Occipital lobe (tissue), 2 donors: ENCODE measurements at regions not wholly inside any gene's neighbourhood (a gene's known extent, or its start where the extent isn't known, plus 50 kb on each side); places are given as distances from the start of the nearest gene placed in this dataset. TPM values are rescaled to one million over a fixed set of nuclear protein-coding genes. Genes with fewer than 3 reads are reported as not detected.
"Not testable (repeated sequence)": the region's sequence is repeated elsewhere in the genome, so short reads cannot be mapped to it uniquely, and the experiment has no call there.

ENCODE experiments used
- DNase-seq: peaks from one replicate; lab custom pipeline; 2025; lab: John Stamatoyannopoulos, UW
- small RNA-seq: library from RNA; depleted of rRNA; stranded (forward); fragments of <200 nt; gene quantifications from one replicate; pipeline ENCODE3, GENCODE V24; 2014

DNA sequence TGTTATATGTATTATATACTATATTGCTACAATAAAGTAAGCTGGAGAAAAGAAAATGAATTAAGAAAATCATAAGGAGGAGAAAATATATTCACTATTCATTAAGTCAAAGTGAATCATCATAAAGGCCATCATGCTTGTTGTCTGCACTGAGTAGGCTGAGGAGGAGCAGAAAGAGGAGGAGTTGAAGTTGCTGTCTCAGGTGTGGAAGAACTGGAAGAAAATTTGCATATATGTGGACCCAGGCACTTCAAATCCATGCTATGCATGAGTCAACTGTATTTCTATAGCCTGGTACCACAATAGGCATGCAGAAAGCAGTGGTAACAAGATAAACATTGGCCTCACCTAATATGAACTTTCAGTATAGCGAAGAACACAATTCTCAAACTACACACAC lies 135.9 kb upstream of the SGCG start:
- DNase-seq: no peak

DNA sequence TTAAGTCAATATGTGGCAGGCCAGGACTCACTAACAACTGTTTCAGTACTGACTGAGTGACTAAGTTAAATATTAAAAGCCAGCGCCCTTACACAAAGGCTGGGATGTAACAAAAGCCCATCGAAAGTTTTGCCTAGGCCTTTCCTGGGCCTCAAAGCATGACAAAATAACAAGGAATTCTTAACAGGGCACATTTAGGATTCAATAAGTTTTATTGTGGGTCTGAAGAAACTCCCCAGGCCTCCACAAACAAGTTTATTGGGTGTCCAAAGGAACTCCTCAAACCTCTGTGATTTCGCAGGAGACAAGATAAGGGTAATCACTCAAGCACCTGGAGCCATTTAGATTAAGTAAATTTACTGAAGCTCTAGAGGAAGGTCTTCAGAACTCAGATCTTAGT lies 130.7 kb upstream of the SGCG start:
- no peak for DNase-seq

DNA sequence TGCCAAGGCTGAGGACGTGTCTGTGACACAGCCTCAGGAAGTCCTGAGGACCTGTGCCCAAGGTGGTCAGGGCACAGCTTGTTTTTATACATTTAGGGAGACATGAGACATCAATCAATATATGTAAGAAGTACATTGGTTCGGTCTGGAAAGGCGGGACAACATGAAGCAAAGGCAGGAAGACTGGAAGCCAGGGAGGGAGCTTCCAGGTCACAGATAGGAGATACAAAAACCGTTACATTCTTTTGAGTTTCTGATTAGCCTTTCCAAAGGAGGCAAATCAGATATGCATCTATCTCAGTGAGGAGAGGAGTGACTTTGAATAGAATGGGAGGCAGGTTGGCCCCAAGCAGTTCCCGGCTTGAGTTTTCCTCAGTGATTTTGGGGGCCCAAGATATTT lies 127.1 kb upstream of the SGCG start:
- not testable (repeated sequence) for DNase-seq

DNA sequence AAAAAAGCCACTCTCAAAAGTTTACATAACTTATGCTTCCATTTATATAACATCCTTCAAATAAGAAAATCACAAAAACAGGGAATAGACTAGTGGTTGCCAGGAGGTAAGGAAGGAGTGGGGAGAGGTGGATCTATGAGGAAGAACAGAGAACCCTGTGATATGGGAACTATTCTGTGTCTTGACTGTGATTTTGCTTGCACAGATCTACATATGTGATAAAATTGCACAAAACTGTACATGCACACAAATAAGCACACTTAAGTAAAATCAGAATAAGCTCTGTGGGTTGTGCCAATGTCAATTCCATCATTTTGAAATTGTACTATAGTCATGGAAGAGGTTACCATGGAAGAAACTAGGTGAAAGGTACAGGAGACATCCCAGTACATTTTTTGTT lies 121.6 kb upstream of the SGCG start:
- DNase-seq: no peak

DNA sequence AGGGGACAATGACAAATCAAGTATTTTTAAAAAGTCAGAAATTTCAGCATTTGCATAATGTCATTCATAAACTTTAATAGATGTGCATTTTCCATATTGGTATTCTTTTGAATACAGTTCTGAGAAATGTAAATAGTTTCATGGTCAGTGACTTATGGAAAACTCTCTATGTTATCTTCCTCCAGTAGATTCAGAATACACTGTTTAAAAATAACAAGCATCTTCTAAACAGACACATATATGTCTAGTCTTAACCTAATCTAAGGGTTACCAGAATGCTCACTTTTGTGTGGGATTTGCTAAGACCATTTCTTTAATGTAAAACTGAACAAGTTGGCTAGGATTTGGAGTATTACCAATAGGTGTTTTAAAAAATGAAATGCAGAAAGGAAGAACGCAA lies 119.8 kb upstream of the SGCG start:
- no peak for DNase-seq

DNA sequence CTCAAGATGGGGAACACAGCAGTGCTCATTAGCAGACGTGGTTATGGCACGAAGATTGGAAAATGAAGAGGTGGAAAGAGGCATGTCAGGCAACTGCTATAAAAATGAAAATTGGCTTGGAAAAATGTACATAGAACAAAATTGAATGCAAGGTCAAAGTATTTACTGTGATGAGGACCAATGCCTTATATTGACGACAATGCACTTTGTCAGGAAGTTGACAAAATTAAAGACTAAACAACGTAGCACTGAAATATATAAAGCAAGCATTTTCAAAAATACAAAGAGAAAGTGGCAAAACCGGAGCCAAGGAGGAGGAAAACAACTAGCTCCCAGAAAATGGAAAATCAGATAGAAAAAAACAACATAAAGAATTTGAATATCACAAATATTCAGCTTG lies 113.7 kb upstream of the SGCG start:
- no peak for DNase-seq

DNA sequence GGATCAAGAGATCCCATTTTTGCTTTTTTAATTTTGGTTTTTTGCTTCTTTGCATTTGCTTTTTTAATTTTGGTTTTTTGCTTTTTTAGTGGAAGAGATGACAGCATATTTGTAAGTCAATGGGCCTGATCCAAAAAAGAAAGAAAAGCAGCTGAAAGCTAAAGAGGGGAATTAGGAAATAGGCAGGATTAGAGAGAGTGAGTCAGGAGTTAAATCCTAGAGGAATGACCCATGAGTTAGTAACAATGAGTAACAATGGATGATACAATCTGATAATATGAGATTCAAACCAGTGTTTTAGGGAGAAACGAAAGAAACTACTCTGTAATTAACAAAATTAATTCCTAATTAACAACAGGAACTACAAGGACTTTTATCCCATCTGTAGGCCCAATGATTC lies 111.2 kb upstream of the SGCG start:
- DNase-seq: no peak

DNA sequence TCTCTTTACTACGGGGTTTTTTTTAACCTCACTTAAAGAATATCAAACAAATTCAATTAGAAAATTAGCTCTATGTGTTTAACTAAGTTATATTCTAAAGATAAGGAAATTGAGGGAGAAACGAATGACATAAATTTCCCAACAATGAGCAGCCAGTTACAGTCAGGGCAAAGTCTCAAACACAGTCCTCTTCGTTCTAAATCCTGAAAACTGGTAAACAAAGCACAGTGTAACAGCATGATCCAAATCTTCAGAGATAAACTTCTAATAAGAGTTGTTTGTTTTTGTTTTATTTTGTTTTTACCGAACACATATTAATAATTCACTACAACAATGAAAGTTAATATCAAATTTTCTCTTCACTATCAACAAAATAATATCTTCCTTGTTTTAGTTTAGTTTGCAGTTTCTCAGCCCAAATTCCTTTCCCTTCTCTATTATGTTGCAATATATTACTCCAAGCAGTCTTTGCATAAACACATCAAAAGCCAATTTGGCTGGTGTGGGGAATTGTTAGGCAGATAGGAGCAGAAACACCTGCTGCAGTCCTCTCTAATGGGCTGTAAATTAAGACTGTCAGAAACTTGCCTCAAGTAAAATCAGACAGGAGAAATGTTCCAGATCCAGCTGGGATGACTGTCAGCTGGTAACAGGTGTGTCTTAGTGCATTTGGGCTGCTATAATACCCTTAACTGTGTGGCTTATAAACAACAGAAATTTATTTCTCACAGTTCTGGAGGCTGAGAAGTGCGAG lies 106.5 kb upstream of the SGCG start:
- DNase-seq: no peak

DNA sequence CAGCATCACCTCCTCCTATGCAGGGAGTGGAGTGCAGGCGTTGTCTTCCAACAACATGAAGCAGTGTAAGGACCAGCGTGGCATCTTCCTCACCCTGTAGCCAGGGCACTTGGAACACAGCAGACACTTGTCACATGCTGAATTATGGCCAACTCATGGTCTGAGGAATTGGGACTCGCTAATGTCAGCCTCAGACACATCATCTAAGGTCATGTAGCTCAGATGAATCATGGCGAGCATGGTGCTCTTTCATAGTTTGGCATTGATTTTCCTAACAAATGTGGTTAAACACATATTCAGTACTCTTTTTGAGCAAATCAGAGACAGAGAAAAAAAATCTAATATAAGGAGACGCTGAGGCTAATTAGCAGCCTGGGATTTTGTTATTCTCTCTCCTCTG lies 99.6 kb upstream of the SGCG start:
- DNase-seq: no peak

DNA sequence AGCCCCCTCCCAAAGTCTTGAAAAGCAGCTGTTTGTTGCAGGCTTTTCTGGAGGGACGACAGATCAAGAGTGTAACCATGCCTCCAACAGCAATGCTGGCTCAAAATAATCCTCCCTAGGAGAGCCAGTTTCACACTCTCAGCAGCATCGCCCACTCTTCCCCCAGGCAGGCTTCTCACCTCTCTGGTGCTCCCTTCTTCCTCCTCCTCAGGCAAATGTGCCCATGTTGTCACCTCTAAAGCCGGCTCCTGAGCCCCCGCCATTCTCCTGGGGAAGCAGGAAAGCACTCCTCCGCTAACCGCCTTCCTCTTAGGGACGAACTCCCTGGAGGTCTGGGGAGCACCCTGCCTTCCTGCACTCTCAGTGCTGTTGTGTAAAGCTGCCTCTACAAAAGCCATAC lies 98.9 kb upstream of the SGCG start:
- DNase-seq: peak; percentile 61

DNA sequence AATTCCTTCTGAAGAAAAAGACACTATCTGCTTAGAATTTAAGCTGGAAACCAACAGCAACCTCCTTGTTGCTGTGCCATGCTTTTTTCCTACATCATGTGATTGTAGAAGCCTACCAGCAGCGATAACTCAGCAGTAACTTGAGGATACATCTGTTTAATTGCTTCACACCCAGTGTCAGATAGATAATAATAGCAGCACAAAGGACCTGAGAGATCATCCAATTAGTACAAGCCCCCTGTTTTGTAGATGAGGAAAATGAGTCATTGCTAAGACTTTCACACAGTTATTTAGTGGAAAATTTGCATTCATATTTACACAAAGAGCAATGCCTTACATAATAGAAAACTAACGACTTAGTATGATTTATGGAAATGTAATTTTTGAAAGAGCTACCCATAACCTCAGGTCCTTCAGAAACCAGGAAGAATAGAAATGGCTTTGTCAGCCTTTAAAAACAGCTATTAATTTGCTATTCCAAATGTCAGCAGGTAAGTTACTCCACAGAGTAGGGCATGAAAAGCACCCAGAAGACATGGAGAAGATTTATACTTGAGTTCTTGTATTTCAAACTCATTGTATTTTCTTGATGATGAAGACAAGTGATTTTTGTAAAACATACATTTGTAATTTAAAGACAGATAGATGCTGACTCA lies 93.7 kb upstream of the SGCG start:
- no peak for DNase-seq

DNA sequence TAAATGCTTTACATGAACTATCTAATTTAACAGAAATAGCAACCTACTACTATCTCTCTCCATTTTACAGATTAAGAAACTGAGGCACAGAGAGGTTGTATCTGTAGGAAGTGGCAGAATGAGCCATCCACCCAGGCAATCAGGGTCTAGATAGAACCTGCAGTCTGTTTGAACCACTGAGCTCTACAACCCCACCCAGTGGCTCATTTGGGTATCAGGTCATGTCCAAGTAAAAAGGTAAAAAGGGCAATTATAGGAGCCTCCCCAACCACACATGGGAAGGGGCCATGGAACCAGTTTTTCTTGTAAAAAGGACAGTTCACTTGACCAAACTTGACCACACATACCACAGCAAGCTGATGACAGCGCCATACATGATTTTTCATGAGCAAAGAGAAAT lies 92.9 kb upstream of the SGCG start:
- no peak for DNase-seq

DNA sequence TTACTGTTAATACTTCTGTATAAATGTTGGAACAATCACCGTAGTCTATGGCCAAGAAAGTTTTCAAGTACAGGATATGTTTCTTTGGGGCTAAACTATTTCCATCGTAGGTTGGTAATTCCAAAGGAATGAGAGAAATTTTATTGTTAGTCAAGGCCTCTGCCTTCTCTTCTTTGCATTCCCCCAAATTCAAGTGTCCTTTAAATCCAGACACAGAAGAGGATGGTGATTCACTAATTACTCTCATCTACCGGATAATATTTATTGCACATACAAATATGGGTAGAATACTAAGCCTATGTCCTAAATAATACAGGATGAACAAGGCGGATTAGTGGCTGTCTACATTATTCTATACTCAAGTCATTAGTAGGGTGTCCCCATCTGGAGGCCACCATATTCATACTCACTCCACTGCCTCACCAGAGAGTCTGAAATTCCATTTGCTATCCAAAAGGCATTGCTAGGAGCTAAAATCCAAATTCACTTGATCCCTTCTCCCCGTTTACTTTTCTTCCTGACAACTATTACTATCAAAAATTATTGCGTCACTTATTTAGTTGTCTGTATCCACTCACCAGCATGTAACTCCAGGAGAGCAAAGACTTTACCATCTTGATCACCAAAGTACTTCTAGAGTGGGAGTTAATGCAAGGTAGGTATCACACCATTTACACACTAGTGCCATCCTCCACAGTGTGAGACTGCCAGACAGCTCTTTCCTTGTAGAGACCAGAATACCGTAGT lies 82.4 kb upstream of the SGCG start:
- no peak for DNase-seq

DNA sequence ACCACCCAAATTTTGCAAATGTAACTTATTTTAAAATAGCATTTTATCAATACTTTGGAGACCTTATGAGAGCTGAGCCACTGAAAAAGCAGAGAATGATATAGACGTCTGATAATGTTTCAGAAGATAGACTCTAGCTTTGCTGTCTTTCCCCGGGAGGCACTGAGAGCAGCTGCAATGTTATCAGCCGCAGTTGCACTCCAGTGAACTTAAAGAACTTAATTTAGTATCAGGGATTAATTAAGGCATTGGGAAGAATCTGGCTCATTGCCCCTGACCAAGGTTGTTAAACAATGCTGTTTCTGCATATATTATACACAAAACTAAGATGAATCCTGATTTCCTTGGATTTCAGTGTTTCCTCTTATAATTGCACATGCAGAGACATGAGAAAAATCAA lies 75.7 kb upstream of the SGCG start:
- DNase-seq: no peak

DNA sequence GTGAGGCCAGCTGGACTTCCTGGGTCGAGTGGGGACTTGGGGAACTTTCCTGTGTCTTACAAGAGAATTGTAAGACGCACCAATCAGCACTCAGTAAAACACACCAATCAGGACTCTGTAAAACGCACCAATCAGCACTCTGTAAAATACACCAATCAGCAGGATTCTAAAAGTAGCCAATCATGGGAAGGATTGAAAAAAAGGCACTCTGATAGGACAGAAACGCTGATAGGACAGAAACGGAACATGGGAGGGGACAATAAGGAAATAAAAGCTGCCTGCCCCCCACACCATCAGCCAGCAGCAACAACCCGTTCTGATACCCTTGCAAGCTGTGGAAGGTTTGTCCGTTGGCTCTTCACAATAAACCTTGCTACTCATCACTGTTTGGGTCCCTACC lies 73.1 kb upstream of the SGCG start:
- no peak for DNase-seq

DNA sequence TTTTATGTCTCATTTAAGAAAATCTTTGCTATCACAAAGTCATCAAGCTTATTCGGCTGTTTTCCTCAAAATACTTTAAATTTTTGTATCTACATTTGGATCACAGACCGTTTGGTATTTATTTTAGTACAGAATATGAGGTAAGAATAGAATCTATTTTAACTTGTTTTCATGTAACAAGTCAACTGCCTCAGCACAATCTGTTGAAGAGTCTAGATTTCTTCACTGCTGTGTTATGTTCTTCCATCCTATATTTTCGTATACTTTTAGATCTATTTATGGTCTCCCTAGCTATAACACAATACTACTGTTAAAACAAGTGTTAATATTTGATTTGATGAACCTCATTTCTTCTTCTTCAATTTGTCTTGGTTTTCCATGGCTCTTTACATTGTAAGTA lies 61.6 kb upstream of the SGCG start:
- DNase-seq: no peak

DNA sequence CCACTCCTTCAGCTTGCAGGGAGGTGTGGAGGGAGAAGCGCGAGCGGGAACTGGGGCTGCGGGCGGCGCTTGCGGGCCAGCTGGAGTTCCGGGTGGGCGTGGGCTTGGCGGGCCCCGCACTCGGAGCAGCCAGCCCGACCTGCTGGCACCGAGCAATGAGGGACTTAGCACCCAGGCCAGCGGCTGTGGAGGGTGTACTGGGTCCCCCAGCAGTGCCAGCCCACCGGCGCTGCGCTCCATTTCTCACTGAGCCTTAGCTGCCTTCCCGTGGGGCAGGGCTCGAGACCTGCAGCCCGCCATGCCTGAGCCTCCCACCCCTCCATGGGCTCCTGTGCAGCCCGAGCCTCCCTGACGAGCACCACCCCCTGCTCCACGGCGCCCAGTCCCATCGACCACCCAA lies 53.2 kb upstream of the SGCG start:
- DNase-seq: not testable (repeated sequence)

DNA sequence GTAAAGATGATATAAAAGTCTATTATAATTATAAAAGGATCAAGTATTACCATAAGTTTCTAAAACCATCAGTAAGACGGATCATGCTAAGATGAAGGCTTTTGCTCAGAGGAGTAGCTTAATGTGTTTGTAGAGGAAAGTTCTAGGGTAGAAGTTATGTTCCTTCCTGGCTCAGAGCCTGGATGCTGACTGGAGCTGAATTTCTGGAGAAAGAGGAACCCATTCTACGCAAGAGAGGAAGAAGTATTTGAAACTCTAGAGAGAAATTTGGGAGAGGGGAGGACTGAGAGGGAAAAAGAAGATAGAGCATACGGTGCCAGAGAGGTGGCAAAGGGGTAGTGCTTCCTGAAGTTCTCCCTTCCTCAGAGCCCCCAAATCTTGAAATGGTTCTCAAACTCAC lies 51.4 kb upstream of the SGCG start:
- no peak for DNase-seq

Small RNA genes in the stretch of these regions (small RNA-seq; reads per million reads assigned to genes)
- gene MTND3P1 (not detected), gene RF00049 (not detected)
